GM10248 (cell line): ENCODE measurements at regions not wholly inside any gene's neighbourhood (a gene's known extent, or its start where the extent isn't known, plus 50 kb on each side); places are given as distances from the start of the nearest gene placed in this dataset.

Experiments used
- CTCF ChIA-PET: fragments of 300-600 bp; sonication (Branson Sonifier 250); formaldehyde crosslinking; extraction: SDS; loops from one replicate; lab custom pipeline; 2021; ENCODE audit warnings: antibody characterized with exemption; lab: Yijun Ruan, JAX
- POLR2A ChIA-PET: fragments of 350-650 bp; sonication (Branson Sonifier 250); formaldehyde crosslinking; extraction: SDS; loops from one replicate; lab custom pipeline; 2020; ENCODE audit warnings: antibody characterized with exemption; lab: Yijun Ruan, JAX
- DNase-seq: peaks from one replicate; pipeline ENCODE4 v3.0.0; 2012; ENCODE audit errors: extremely low spot score
- CTCF ChIP-seq: IDR thresholded peaks from 2 replicates; pipeline ENCODE4 v1.5.1; 2012; ENCODE audit warnings: mild to moderate bottlenecking, low read depth; ENCODE audit errors: extremely low read depth, missing control alignments, control extremely low read depth

- ChIA-PET CTCF (no interaction called here), POLR2A (no interaction called here)
- TF ChIP-seq CTCF, result no peak
- DNase-seq, result no peak
These were observed 316.2 kb upstream of the C1orf174 start for GRCh38 chr1:4216231-4216630.

- TF ChIP-seq CTCF, result no peak
- ChIA-PET POLR2A (no interaction called here), CTCF (no interaction called here)
- DNase-seq, result no peak
These were observed 318.5 kb upstream of the C1orf174 start for GRCh38 chr1:4218619-4219018.

GRCh38 chr1:4219111-4219510 is 319.0 kb upstream of the C1orf174 start:
- ChIA-PET POLR2A (no interaction called here), CTCF (interaction anchor here (1.3 kb wide), 1 partner anchor 176 kb away, joined by 3 read pairs; no protein-coding TSS in a partner anchor)
- TF ChIP-seq CTCF, result no peak
- DNase-seq, result no peak

DNA sequence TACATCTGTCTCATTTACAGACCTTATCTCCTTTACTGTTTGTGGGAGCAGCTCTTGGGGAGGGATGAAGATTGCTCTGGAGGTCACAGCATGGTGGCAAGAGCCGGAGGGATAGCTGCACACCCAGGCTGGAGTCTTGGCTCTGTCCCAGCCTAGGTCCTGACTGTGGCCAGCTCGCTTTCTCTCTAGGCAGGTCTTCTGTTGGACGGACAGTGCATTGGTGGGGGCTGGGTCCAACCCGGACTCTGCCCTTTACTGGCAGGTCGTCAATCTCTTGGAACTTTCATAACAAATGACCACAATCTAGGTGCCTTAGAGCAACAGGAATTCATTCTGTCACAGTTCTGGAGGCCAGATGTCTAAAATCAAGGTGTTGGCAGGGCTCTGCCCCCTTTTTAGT is 319.8 kb upstream of the C1orf174 start:
- DNase-seq, result no peak
- ChIA-PET CTCF (interaction anchor here (1.3 kb wide), 1 partner anchor 176 kb away, joined by 3 read pairs; no protein-coding TSS in a partner anchor), POLR2A (no interaction called here)
- TF ChIP-seq CTCF, result no peak

DNA sequence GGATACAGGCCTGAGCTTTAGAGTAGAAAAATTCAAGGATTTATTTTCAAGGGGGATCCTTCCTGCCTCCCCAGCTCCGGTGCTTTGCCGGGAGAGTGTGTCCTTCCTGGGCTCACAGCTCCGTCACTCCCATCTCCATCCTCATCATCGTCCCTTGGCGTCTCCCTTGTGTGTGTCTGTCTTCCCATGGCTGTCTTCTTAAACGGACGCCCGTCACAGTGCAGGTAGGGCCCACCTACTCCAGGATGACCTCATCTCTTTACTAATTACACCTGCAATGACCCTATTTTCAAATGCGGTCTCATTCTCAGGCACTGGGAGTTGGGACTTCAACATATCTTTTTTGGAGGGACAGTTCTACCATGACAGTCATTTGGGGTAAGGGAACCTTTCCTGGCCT is 320.3 kb upstream of the C1orf174 start:
- TF ChIP-seq CTCF, result no peak
- CTCF ChIA-PET, result interaction anchor here (1.3 kb wide), 1 partner anchor 175 kb away, joined by 3 read pairs; no protein-coding TSS in a partner anchor
- POLR2A ChIA-PET, result no interaction called here

GRCh38 chr1:4221107-4221506 is 321.0 kb upstream of the C1orf174 start:
- DNase-seq, result no peak
- no peak for TF ChIP-seq CTCF
- ChIA-PET CTCF (no interaction called here), POLR2A (no interaction called here)

More for the DNA sequence above, 320.3 kb upstream of the C1orf174 start:
- DNase-seq, result no peak
